Fibroblast of skin of left biceps (primary cell): ENCODE measurements at regions not wholly inside any gene's neighbourhood (a gene's known extent, or its start where the extent isn't known, plus 50 kb on each side); places are given as distances from the start of the nearest gene placed in this dataset.
A peak's percentile ranks its signal among the peaks of the same experiment; 100 is the strongest.

Experiments
- DNase-seq, 2 experiments: peaks; one replicate each; pipeline ENCODE4 v3.0.0-alpha.2; 2013; ENCODE audit warnings: low read depth in 2 of 2

DNA sequence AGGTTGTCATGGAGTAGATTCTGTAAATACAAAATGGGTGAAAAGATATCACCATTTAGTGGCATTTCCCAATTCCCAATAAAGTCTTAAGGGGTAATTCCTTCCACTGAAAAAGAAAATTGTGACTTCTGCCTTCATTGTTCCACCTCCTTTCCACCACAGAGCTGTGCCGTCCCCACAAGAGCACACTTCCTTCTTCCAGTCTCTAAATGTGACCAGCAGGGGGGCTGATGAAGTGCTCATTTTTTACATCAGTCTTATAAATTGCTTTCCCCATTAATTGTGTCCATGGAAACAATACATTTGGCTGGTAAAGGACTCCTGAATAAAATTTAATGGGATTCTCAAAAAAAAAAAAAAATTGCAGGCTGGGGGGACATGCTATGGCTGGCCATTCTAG is 260.8 kb upstream of the PSMD7 start:
- DNase-seq, result peak; percentile 5 to 6

DNA sequence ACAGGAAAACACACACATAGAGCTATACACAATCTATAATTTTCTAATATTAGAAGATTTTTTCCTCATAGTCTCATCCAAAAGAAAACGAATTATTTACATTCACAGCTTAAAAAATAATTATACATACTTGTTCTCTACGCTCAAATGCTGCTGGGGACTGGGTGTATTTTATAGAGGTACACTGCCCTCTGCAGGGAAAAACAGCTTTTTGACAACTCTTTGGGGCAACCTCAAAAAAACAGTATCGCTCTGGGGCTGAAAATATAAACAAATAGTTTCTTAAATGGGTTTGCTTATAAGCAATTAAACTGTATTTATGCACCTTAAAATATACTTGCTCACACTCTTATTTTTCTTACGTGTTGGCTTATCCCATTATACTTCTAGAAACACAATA is 261.8 kb upstream of the PSMD7 start:
- peak; percentile 6 to 13 for DNase-seq

DNA sequence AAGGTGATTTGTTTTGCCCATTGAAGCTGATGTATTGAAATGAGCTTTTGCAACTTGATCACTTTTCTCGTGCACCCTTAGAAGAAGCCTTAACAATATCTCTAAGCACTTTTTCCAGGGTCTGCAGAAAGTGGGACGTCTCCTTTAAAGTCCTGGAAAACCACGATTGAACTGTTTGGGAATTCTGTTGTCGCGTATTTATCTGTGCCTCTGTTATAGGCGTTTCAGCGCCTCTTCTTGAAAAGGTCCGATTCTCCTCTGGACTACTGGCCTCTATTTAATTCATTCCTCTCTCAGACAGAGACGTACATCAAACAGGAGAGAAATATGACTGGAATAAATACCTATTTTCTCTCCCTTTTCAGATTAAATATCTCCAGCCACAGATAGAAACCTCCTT is 262.4 kb upstream of the PSMD7 start:
- no peak for DNase-seq

DNA sequence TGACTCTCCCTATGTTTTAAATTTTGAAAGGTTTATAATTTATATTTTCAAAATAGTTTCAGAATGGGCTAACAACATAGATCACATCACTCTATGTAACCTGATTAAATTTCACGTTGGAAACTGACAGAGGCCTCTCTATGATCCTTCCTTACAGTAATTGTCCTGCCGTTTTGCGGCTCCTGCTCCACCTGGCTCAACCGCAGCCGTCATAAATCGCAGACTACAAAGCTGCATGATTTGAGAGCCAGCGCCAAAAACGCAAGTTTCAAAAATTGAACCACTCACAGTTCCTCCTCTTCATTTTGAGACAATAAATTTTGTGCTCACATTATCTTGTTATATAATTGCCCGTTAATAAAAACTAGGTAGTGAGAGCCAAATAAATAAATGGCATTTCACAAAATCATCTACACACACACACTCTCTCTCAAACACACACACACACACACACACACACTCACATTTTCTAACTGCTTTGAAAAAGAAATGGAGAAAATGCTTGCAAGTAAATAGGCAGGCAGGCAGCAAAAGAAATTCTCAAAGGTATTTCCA is 263.1 kb upstream of the PSMD7 start:
- no peak for DNase-seq

DNA sequence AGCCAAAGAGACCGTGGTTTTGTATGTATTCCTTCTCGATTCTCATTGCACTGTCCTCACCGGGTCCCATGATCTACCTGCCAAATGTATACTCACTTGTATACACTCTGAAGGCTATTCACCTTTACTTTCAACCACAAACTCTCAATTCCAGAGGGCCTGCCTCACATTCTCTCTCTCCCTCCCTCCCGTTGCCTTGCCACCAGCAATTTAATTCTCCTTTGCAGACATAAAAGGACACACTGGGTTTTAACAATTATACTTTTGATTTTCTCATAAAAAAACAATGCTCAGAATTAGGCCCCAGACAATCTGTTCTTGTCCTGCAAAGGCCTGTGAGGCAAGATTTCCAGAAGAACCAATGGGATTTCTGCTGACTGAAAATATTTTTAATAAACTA is 265.1 kb upstream of the PSMD7 start:
- no peak for DNase-seq

DNA sequence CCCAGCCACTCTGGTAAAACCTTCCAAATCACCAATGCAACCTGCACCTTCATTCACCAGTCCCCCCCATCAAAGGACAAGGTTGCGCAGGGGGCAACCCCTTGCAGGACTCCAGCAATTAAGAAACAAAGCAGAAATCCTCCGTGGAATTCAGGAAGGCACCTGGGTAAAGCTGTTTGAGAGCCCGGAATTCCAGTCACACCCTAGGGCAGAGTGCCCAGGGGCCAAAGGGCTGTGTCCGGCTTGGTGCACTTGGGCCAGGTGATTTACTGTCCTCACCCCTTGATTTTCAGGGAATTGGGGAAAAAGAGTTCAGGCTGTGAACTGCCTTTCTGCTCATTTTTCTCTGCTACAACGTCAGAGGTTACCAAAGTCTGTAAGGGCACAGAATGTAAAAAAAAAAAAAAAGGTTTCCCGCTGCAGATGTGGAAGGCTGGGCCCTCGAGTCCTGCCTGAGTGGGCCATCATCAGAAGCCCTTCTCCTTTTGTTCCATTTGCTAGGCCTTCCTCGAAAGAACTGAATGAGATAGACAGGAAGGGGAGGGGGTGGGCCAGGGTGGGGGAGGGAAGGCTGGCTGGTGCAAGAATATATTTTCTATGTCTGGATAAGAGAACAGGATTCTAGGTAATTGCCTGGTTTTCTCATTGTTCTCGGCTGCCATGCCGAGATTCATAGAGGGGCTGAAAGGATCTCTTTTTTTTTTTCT is 266.5 kb upstream of the PSMD7 start:
- DNase-seq, result no peak

DNA sequence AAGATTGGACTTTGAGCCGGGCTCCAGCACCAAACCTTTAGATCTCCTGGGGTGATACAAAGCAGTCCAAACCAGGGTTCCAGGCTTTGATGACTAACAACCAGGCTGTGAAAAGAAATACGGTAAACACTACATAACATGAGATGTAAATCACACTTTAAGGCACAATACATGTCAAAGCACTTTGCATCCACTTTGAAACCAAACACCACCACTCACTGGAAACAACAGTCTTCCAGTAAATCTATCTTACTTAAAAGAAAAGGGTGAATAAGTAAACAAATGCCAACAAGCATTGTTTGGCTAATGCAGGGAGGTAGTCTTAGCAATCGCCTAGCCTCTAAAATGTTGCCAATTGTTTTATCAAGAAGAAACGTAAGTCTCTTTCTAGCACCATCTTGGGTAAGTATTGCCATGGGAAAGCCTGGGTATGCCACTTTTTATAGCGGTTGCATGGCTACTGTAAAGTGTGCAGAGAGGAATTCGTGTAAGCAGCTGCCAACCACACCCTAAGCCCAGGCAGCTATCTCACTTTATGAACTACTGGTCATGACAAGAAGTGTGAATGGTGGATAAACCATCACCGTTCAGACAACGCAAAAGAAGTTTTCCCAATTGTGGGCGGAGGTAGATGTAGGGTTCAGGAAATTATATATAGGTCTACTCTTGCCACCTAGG is 267.4 kb upstream of the PSMD7 start:
- no peak for DNase-seq

DNA sequence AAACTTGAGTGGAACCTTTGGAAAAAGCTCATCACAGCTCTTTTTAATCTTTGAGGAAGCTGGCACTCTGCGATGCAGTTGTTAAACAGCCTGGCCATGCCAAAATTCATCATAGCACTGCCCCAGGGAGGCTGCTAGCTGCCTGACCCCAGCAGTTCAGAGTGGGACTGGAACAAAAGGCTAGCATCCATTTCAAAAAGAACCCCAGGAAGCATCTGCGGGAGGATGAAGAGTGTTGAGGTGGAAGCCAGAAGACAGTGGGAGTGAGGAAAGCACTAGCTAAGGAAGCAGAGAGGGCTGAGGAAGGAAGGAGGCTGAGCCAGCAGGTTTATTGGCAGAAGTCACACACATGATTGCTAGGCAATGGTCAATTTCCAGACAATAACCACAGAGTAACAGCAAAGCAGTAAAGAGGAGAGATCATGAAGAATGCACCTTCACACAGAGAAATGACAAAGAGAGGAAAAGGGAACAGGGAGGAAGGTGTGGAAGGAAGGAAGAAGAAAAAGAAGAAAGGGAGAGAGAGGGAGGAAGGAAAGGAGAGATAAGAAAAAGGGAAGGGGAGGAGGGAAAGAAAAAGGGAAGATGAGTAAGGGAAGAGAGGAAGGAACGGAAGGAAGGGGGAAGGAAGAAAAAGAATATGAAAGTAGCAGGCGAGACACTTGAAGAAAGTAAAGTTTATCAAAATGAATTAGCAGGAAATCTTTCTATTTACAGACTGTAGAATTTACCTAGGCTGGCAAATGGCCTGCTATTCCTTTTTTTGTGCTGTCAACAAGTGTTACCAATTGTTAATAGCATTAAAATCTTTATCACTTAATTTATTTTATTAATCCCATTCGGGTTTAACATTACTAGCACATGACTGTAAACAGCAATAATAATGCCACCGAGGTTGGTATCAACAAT is 270.0 kb upstream of the PSMD7 start:
- DNase-seq, result no peak

DNA sequence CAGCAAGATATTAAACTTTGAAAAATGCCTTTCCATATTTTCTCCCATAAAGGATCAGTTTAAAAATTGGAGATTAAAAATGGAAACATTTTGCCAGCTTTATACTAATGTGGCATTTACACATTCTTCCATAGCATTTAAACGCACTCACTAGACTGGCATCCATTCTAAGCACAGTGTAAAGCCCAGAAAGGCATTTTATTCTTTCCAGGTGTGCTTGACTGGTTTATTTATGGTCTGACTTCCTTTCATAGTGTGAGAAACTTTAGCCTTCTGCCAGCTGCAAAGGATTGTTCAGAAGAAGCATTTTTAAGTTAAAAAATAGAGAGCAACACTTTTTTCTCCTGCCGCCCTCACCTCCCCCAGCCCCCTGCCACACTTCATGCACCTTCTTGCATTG is 271.7 kb upstream of the PSMD7 start:
- DNase-seq, result no peak

DNA sequence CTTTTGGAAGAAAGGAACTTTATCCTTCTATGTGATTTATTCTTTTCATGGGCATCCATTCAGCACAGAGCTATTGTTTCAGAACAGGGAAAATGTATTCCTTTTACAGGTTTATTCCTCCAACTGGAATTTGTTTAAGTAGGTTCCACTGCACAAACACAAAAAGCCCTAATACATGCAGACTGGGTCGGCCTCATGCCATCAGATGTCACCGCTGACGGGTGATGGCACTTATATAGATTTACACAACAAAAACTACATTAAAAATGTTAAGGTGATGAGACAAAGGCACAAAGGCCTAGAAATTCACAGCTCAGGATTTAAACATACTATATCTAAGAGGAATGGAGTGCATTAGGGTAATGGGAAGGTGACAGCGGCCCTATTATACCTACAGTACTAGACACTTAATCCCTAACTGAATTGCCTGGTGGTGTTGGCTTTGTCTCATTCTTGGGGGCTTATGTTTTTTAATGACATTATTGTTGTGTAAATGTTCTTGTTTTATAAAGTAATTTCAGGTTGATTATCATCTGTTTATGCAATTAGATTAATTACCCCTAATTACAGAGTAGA is 276.4 kb upstream of the PSMD7 start:
- no peak for DNase-seq

DNA sequence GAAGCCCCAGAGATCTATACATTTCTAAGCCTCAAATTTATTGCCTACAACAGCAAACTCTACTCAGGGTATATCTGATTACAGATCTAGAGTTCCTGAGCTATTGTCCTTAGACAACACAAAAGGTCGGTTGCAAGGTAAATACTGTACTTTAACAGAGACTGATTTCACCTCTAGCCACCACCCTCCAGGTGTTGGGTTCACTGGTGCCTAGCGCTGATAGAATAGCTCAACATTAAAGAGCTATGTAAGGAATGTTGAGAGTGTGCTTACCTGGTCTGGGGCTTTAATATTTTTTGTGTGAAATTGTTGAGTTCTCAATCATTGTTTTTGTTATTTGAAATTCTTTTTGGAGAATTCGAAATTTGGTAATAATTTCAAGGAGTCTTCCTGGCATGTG is 277.0 kb upstream of the PSMD7 start:
- no peak for DNase-seq

DNA sequence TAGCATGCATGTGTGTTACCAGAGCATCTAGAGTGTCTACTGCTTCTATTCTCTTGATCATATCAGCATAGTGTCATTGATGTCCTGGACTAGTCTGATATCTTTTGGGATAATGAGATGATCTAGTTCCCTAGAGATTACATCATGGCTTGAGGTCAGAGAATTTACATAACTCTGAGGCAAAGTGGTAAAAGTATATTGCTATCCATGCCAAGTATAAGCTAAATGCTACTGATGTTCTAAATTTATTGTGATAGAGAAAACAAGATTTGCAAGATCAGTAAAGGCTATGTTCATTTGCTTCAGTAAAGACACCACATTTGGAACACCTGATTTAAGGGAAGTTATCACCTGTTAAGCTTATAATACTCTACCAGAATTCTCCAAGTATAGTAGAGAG is 280.7 kb upstream of the PSMD7 start:
- no peak for DNase-seq

DNA sequence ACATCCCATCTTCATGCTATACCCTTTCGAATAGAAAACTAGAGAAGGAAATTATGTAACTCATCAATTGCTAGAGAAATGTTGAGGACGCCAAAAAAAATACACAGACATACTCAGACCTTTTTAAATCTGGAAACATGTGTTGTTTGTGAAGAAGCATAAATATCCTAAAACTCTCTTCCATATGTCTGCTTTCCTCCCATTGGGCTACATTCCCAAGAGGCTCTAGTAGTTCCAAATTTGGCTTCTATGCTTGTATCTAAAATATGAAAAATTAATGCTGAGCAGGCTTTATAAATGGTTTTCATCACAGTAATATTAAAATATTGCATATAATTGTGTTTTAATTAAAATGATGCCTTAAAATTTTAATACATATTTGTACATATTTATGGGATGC is 297.9 kb upstream of the PSMD7 start:
- no peak for DNase-seq

DNA sequence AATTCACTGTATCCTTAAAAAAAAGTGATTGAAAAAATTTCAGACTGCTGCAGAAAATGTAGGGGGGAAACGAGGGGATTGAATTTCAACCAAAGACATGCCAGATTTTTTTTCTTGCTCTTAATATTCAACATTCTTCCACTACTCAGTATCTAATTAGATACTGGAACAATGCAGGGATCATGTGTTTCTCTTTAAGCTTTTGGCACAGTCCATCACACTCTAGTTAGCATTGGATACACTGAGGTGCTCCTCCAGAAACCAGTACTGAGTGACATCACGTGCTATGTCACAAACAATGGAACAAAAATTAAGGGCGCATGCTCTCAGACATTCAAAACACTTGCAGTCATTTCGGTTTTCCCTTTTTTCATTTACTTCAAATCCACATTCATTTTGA is 298.6 kb upstream of the PSMD7 start:
- DNase-seq, result peak; percentile 47 to 55

DNA sequence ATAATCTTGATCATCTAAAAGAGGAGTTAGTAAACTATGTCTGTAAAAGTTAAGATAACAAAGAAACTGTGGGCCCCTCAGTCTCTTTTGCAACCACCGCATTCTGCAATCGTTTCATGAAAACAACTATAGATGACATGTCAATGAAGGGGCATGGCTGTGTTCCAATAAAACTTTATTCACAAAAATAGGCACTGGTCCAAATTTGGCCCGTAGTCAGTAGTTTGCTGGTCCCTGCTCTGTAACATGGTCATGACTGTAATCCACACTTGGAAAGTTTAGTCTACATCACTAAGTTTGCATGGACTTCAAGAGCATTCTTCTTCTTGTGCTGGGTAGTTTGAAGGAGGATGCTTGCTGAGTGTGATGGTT is 299.3 kb upstream of the PSMD7 start:
- no peak for DNase-seq

DNA sequence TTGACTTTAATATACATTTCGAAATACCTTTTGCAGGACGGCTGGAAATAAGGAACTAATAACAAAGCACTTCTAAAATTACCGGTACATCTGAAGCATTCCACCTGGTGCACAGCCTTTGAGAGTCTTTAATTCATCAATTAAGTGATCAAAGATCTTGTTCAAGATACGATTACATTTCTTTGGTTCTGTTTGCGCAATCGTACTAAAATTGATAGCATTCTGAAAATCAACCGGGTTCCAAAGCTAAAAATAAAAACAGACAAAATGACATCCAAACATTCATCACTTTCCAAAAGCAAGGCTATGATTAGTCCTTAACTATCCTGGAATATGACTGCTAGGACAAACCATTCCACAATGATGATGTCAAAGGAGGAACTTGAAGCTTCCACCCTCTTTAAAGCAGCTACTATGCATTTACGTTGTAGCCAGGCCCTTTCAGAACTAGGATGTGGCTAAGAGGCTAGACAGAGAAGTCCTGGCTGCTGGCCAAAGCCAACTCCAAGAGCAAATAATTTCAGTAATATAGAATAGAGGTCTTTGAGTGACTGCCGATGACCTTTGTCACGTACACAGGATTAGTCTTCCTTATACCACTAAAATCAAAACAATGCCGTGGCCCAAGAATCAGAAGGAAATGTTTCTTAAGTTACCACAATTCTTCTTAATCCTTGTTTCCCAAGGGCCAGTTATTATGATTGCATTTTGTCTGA is 299.8 kb upstream of the PSMD7 start:
- no peak for DNase-seq

DNA sequence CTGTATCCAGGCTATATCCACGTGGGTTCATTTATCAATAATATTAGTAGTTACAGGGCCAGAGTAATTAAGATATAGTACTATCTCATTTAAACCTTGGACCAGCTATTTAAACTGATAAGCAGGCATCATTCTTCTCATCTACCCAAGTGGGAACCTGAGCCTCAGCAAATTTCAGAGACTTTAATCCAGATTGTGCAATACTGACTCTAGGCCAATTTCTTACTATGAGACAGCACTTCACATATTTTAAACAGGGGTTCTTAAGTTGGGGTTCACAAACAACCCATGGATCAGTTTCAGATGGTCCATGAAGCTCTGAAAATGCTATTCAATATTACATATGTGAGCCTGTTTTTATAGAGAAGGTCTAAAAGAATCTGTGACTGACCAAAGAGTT is 302.7 kb upstream of the PSMD7 start:
- DNase-seq, result no peak

DNA sequence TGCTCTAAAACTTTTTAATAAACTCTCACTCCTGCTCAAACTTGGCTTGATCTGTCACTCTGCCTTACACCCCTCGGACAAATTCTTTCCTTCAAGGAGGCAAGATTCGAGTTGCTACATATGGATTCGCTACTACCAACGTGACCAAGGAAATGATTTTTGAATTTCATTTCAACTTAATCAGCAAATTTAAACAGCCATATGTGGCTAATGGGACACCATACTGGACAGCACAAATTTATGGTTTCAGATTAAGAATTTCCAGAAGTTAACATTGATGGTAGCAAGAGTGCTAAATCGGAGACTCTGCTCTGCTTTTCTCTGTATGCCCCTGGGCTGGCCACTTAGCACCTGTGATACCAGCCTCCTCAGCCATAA is 318.2 kb upstream of the PSMD7 start:
- no peak for DNase-seq

DNA sequence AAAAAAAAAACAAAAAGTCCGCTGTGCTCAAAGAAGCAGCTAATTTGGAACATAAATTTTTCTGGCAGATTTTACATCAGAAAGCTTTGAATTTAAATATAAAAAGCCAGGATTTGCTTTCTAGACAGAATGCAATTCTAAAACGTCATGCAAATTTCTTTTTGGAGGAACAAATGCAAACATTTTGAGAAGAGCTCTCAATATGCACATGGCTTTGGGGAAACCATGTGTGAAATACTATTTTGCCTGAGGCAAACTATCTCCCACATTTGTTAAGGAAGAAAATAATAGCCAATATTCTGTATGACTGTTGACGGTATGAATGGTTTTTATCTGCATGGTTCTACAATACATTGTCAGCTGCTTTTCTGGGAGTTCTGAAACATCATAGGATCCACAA is 320.0 kb upstream of the PSMD7 start:
- no peak for DNase-seq

DNA sequence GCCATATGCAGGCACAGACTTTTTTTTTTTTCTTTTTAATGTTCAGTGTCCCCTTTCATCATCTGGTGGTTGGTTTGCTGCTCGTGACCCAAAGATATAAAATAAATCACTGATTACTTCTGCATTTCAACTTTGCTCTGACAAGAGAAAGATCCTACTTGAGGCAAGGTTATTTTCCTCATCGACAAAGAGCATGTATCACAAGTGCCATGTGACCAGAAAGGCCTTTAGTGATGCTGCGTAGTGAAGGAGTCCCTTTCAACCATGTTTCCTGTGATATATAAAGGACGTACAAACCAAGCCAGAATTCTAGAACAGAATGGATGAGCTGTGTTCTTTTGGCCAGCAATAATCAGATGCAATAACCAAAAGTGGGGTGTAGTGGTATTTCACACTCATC is 323.4 kb upstream of the PSMD7 start:
- no peak for DNase-seq

DNA sequence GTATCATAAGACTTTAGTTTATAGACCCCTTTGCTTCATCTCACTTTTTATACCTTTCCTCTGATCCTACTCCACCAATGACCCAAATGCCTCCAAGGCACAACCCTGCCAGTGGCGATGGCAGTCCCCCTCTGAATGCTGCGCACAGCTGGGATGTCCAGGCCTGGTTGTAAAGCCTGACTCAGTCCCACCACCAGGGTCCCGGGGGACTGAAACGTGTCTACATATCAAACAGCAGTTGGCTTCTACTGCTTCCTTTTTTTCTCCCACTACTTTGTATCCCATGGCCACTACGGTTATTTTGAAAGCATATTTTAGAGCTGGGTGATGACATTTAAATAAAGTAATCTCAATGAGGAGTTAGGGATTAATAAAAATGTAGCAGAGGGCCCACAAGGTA is 329.8 kb upstream of the PSMD7 start:
- no peak for DNase-seq

DNA sequence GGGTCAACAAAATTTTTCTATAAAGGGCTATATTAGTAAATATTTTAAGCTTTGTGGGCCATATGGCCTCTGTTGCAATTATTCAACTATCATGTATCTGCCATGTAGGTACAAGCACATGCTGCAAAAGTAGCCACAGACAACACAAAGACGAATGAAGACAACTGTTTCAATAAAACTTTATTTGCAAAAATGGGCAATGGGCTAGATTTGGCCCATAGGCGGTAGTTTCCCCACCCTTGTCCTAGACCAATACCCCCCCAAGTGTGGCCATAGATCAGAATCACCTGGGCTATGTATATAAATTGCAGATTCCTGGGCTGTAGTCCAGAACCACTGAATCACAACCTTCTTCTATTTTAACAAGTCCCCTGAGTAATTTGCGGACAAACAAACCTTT is 331.0 kb upstream of the PSMD7 start:
- no peak for DNase-seq
